IgD-negative memory B cell (primary cell): ENCODE measurements at regions not wholly inside any gene's neighbourhood (a gene's known extent, or its start where the extent isn't known, plus 50 kb on each side); places are given as distances from the start of the nearest gene placed in this dataset.

Experiments used
- H3K27ac Mint-ChIP-seq, 3 donors: one replicate each; pipeline ENCODE4 v1.8.0; 2020 to 2022; ENCODE audit warnings: mild to moderate bottlenecking in 3 of 3, mixed read lengths in 3 of 3, moderate library complexity in 1 of 3
- H3K27me3 Mint-ChIP-seq: one replicate; pipeline ENCODE4 v1.8.0; 2021; ENCODE audit warnings: mixed read lengths
- H3K36me3 Mint-ChIP-seq: one replicate; pipeline ENCODE4 v1.8.0; 2020; ENCODE audit warnings: mild to moderate bottlenecking, mixed read lengths
- H3K4me1 Mint-ChIP-seq, 3 donors: one replicate each; pipeline ENCODE4 v1.8.0; 2020 to 2022; ENCODE audit warnings: mixed read lengths in 3 of 3, mild to moderate bottlenecking in 1 of 3
- H3K4me3 Mint-ChIP-seq, 4 donors: one replicate each; pipeline ENCODE4 v1.8.0; 2020 to 2022; ENCODE audit warnings: mild to moderate bottlenecking in 4 of 4, mixed read lengths in 4 of 4, moderate library complexity in 3 of 4
- H3K9me3 Mint-ChIP-seq, 3 donors: one replicate each; pipeline ENCODE4 v1.8.0; 2020 to 2021; ENCODE audit warnings: mixed read lengths in 3 of 3, mild to moderate bottlenecking in 1 of 3

DNA sequence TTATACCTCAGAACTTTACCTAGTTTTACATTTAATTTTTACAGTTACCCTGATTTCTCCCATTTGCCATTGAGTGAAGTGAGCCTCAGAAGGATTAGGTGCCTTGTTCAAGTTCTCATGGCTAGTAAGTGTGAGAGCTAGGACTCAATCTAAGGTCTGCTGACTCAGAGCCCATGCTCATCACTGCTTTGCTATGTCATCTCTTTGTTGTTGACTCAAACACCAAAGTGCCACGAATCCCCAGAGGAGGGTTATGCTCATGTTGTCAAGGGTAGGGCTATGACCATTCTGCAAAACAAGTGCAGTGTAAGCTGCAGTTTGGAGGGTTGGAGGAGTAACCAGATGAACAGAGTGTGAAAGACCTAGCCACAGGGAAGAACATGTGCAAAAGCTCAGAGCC lies 185.4 kb upstream of the SKOR2 start:
- H3K27me3 Mint-ChIP-seq = peaks cover 8% of the 10 kb centered on the region

DNA sequence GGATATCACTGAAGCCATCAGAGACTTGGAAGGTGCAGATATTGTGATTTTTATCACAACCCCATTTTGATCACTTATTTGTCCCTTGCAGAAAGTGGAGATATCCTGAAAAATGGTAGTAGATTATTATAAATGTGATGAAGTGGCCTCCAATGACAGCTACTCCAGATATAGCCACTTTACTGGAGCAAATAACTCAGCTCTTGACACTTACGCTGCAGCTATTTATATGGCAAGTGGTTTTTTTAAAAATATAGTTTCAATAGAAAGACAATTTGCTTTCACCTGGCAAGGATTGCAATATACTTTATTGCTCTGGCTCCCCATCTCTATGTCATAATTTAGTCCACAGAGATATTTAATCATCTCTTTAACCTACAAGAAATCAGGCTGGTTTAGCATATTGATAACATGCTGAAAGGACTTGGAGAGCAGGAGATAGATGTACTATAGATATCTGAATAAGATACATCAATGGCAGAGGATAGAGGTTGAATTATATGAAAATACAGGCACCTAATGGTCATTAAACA lies 182.8 kb upstream of the SKOR2 start:
- Mint-ChIP-seq H3K9me3 (no peaks in the 10 kb centered on the region), H3K36me3 (no peaks in the 10 kb centered on the region), H3K27me3 (peaks cover 8% of the 10 kb centered on the region), H3K4me1 (no peaks in the 10 kb centered on the region), H3K4me3 (no peak overlapping the region), H3K27ac (no peak overlapping the region)

More for the DNA sequence above, 185.4 kb upstream of the SKOR2 start:
- no peak overlapping the region for H3K27ac Mint-ChIP-seq
- H3K4me3 Mint-ChIP-seq = no peak overlapping the region
- no peaks in the 10 kb centered on the region for H3K9me3 Mint-ChIP-seq
- no peaks in the 10 kb centered on the region for H3K4me1 Mint-ChIP-seq
- H3K36me3 Mint-ChIP-seq = no peaks in the 10 kb centered on the region

DNA sequence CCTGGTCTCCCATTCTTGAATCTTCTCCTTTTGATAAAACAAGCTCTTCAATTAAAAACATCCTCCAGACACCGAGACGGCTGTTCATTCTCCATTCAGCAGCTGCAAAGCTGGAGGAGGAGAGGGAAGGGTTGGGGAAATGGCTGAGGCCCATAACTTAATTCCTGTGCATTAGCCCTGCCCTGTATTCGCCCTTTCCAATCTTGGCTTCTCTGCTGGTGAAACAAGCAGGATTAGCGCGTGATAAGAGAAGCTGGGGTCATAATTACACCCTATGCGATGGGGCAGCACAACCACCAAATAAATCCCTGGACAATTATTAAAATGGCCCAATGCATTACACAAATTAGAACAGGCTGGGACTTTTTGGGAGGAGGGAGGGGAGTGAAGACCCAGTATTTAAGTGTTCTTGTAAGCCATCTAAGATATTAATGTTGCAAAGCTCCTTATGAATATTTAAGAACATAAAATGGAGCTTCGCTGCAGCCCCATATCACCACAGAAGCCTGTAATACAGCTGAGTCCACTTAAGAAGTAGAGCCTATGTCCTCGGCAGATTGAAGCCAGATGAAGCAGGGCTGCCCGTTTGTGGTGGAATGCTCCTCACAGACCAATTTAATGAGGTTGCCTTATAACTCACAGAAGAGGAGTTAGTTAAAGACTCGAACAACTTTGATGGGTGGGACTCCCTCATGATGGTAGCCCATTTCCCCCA lies 176.6 kb upstream of the SKOR2 start:
- Mint-ChIP-seq H3K4me1 (no peaks in the 10 kb centered on the region), H3K27ac (no peak overlapping the region), H3K27me3 (peaks cover 4% of the 10 kb centered on the region), H3K36me3 (no peaks in the 10 kb centered on the region), H3K9me3 (no peaks in the 10 kb centered on the region), H3K4me3 (no peak overlapping the region)

DNA sequence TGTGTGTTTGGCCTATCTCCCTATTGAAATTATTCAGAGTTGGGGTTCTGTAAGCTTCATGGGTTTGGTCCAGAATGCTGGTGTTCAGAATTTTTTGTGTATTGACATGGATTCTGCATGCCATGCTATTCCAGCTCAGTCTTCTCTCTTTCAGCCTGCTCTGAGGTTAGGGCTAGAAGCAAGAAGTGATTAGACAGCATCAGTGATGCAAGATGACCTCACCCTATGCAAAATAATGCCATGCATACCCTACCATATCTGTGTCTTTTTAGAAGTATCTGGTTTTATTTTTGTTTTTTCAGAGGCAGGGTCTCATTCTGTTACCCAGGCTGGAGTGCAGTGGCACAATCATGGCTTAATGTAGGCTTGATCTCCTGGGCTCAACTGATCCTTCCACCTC lies 175.6 kb upstream of the SKOR2 start:
- Mint-ChIP-seq H3K4me1 (peaks cover 0 to under 1% (median 0%) of the 10 kb centered on the region in 3 donors), H3K9me3 (no peaks in the 10 kb centered on the region), H3K27me3 (peaks cover 2% of the 10 kb centered on the region), H3K36me3 (no peaks in the 10 kb centered on the region), H3K27ac (no peak overlapping the region), H3K4me3 (no peak overlapping the region)

DNA sequence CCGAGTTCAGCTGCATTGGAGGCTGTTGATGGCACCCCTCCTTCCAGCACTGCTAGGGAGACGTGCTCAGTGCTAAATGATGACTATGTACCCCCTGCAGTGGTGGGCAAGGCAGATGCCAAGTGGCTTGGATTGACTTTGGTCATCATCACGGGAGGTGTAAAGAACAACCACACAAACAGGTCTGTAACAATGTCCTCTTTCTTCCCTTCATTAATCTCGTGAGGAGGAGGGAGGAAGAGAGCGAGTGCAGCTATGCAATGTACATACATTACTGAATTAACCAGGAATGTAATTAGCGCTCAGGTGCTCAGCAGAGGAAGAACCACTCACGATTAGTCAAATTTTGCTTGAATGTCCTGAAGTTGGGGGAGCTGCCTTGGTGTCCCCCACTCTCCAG lies 173.9 kb upstream of the SKOR2 start:
- Mint-ChIP-seq H3K9me3 (no peaks in the 10 kb centered on the region), H3K36me3 (no peaks in the 10 kb centered on the region), H3K27ac (no peak overlapping the region), H3K4me1 (peaks cover 2 to 4% (median 2%) of the 10 kb centered on the region in 3 donors), H3K27me3 (no peaks in the 10 kb centered on the region), H3K4me3 (no peak overlapping the region)

DNA sequence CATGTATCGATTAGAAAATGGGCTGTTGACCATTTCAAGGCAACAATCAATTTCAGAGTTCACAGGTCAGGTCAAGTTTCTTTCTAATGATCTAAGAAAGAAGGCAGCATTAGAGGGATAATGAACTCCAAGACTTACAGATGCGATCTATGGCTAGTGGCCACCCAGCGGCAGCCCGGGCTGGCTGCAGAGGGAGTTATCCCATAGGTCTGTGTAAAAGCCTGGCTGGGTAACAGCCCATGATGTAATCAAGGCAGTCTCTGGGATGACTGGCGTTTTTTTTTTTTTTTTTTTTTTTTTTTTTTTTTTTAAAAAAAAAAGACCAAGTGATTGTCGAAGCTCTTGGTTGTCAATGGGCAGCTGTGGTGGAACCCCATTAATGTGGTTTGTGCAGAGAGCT lies 171.1 kb upstream of the SKOR2 start:
- peaks cover 8 to 14% (median 10%) of the 10 kb centered on the region in 3 donors for H3K4me1 Mint-ChIP-seq
- H3K27me3 Mint-ChIP-seq = peaks cover 6% of the 10 kb centered on the region
- no peak overlapping the region for H3K4me3 Mint-ChIP-seq
- no peaks in the 10 kb centered on the region for H3K36me3 Mint-ChIP-seq
- no peaks in the 10 kb centered on the region for H3K9me3 Mint-ChIP-seq
- H3K27ac Mint-ChIP-seq = no peak overlapping the region

DNA sequence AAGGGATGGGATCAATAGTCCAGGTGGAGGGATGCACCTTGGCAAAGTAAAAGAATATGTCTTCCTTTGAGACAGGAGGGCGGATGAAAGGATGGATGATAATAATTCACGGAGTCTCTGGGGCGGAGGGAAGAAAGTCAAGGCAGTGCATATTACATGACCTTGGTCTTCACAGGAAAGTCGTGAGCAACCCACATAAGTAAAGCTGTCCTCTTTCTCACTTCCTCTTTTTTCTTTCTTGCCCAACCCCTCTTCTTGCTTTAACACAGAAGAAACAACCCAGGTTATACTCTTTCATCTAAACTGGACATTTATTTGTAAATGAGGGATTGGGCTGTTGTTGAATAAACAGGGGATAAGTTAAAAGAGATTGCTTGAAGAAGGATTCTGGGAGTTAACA lies 168.7 kb upstream of the SKOR2 start:
- Mint-ChIP-seq H3K27me3 (peaks cover 17% of the 10 kb centered on the region), H3K36me3 (no peaks in the 10 kb centered on the region), H3K4me1 (peaks cover 8 to 14% (median 10%) of the 10 kb centered on the region in 3 donors), H3K27ac (no peak overlapping the region), H3K4me3 (peak overlapping the region in 2 of 4 donors; percentile 7 to 74), H3K9me3 (peaks cover 0 to 2% (median 0%) of the 10 kb centered on the region in 3 donors)

DNA sequence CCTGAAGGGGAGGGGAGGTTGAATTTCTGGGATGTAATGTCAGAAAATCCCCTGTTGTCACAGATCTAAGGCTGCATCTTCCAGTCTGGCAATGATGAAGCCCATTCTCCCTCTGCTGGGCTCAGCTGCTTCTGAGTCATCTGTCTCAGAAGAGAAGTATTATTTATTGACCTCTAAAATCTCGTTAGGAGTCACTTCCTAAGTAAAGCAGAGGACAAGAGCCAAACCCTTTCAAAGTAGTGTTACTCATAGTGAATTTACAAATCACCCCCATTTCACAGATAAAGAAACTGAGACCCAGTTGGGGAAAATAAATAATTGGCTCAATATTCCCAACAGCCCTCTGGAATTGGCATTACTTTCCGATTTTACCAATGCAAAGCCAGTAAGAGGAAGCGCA lies 167.3 kb upstream of the SKOR2 start:
- peaks cover 8 to 14% (median 10%) of the 10 kb centered on the region in 3 donors for H3K4me1 Mint-ChIP-seq
- peaks cover 22% of the 10 kb centered on the region for H3K27me3 Mint-ChIP-seq
- no peaks in the 10 kb centered on the region for H3K36me3 Mint-ChIP-seq
- H3K4me3 Mint-ChIP-seq = no peak overlapping the region
- no peak overlapping the region for H3K27ac Mint-ChIP-seq
- peaks cover 0 to 3% (median 0%) of the 10 kb centered on the region in 3 donors for H3K9me3 Mint-ChIP-seq

DNA sequence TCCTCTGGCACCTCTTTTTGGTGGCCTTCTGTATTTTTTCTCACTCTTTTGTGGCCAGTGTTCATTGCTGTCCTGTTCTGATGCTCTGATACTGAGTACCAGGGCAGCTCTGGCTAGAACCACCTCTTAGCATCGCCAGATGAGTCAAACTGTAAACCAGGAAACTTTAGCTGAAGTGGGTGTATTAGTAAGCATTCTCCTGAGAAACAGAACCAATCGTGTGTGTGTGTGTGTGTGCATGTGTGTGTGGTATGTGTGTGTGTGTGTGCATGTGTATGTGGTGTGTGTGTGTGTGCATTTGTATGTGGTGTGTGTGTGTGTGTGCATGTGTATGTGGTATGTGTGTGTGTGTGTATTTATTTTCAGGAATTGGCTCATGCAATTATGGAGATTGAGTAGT lies 166.3 kb upstream of the SKOR2 start:
- Mint-ChIP-seq H3K4me1 (peaks cover 8 to 14% (median 10%) of the 10 kb centered on the region in 3 donors), H3K4me3 (no peak overlapping the region), H3K27ac (no peak overlapping the region), H3K27me3 (peaks cover 22% of the 10 kb centered on the region), H3K9me3 (peaks cover 0 to 3% (median 0%) of the 10 kb centered on the region in 3 donors), H3K36me3 (no peaks in the 10 kb centered on the region)

DNA sequence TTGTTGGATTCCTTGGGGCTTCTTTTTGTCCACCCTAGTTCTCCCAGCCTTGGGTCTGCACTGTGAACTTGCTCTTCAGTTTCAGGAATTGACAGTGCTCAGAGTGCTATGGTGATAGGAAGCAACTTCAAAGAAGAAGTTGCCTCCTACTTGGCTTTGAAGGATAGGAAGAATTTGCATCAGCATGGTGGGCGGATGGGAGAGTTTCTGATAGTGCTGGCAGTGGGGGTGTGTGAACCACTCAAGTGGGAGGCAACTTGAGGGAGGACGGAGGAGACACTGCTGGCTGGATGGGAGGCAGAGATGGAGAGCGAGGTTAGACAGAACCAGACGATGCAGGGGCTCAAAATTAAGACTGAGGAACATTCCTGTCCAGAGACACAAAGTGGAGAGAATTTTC lies 164.4 kb upstream of the SKOR2 start:
- Mint-ChIP-seq H3K4me3 (no peak overlapping the region), H3K27me3 (peaks cover 27% of the 10 kb centered on the region), H3K4me1 (peaks cover 8 to 12% (median 10%) of the 10 kb centered on the region in 3 donors), H3K27ac (peak overlapping the region in 1 of 3 donors; percentile 6), H3K36me3 (no peaks in the 10 kb centered on the region), H3K9me3 (peaks cover 0 to 3% (median 0%) of the 10 kb centered on the region in 3 donors)

DNA sequence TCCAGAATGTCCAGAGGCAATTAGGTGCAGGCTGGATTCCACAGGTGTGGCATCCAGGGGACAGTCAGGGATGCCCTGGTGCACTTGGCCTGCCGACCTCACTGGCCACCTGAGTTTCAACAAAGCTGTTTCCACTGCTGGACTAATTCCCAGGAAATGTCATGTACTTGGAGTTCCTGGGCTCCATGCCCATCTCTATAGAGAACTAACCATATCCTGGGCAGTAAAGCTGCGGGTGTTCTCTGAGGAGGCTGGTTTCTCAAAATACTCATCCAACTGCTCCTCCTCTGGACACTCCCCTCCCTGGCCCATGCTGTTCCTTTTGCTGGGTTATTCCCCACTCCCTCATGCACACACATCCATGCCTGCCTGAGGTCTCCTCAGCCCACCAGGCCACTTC lies 161.9 kb upstream of the SKOR2 start:
- no peak overlapping the region for H3K4me3 Mint-ChIP-seq
- H3K4me1 Mint-ChIP-seq = no peaks in the 10 kb centered on the region
- H3K27me3 Mint-ChIP-seq = peaks cover 26% of the 10 kb centered on the region
- H3K9me3 Mint-ChIP-seq = peaks cover 0 to 3% (median 0%) of the 10 kb centered on the region in 3 donors
- H3K27ac Mint-ChIP-seq = no peak overlapping the region
- no peaks in the 10 kb centered on the region for H3K36me3 Mint-ChIP-seq

DNA sequence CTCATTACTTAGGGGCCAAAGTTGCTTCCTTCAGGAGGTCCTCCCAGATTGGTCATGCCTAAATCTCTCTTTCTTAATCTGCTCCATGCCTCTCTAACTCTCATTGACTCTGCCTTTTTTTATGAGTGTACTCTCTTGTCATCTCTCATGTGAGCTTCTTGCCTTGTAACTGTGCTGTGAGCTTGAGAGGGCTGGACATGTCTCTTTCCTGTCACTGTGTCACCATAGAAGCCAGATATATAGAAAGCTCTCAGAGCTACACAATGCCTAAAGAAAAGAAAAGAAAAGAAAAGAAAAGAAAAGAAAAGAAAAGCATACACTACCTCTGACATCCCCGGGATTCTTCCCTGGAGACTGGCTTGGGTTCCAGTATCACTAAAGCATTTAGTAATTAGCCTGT lies 161.5 kb upstream of the SKOR2 start:
- H3K4me1 Mint-ChIP-seq = no peaks in the 10 kb centered on the region
- H3K27me3 Mint-ChIP-seq = peaks cover 24% of the 10 kb centered on the region
- no peak overlapping the region for H3K27ac Mint-ChIP-seq
- H3K36me3 Mint-ChIP-seq = no peaks in the 10 kb centered on the region
- peaks cover 0 to 3% (median 0%) of the 10 kb centered on the region in 3 donors for H3K9me3 Mint-ChIP-seq
- no peak overlapping the region for H3K4me3 Mint-ChIP-seq

DNA sequence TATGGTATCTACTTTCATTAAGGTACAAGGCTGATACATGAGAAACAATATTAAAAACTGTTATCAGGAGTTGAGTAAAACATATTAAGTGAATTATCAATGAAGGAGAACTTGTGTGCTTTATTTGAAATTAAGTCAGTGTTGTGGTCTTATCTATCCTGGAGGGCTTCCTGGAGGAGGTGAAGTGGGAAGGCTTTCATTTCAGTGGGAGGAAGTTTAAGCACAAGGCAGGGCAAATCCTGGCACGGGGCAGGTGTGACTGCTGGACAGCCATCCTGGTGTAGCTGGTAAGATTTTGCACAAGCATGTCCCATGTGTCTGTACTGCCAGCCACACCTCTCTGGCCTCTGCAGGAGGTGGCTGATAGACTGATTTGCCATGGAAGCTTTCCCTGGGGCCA lies 159.7 kb upstream of the SKOR2 start:
- Mint-ChIP-seq H3K4me3 (no peak overlapping the region), H3K9me3 (peaks cover 0 to 3% (median 0%) of the 10 kb centered on the region in 3 donors), H3K27ac (no peak overlapping the region), H3K4me1 (no peaks in the 10 kb centered on the region), H3K36me3 (no peaks in the 10 kb centered on the region), H3K27me3 (peaks cover 19% of the 10 kb centered on the region)

DNA sequence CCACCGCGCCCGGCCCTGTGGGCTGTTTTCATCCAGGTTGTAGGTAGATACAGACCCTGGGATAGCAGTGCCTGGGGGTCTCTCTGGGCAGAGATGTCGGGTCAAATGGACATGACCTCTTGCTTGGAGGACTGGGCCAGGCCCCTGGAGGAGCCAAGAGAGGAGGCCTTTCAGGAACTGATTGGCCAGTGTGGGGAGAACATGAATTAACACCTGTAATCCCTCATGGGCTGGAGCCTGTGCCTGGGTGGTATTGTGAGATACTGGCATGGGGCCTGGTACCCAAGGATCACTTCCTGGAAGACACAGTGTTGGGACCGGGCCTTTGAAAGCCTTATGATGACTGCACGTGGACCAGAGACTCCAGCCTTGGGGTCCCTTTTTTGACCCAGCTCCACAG lies 158.7 kb upstream of the SKOR2 start:
- Mint-ChIP-seq H3K36me3 (no peaks in the 10 kb centered on the region), H3K9me3 (peaks cover 0 to 2% (median 0%) of the 10 kb centered on the region in 3 donors), H3K4me1 (no peaks in the 10 kb centered on the region), H3K27ac (no peak overlapping the region), H3K4me3 (no peak overlapping the region), H3K27me3 (peaks cover 10% of the 10 kb centered on the region)

DNA sequence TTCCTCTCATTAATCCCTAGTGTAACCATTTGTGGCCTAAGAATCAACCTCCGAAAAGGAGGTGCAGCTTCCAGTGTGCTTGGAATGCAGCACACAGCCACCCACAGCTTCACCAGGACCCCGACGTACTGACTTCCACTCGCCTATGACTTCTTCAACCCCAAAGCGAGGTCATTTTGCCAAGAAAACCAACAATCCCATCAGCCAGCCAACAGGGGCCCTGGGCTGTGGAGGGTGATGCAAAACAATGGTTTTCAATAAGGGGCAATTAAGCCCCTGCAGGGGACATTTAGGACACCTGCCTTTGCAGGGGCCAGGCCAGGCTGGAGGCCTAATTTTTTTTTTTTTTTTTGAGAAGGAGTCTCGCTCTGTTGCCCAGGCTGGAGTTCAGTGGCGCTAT lies 158.1 kb upstream of the SKOR2 start:
- Mint-ChIP-seq H3K4me1 (no peaks in the 10 kb centered on the region), H3K36me3 (no peaks in the 10 kb centered on the region), H3K4me3 (no peak overlapping the region), H3K9me3 (peaks cover 0 to 2% (median 0%) of the 10 kb centered on the region in 3 donors), H3K27me3 (peaks cover 5% of the 10 kb centered on the region), H3K27ac (no peak overlapping the region)

DNA sequence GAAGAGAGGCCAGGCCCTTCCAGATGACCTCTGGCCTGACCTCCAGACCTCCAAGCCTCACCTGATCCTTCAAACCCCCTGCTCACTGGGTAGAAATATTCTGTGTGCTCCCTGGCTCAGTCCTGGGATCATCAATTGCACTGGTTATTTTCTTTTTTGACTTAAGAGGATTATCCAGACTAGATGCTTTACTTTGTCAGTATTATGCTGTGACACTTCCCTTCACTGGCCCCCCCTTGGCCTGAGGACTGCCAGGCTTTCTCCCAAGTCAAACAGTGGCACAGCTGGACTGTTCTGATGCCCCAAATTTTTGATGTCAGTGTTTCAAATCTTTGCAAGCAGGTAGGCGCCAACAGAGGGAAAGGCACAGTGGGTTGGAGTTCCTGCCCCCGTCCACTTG lies 156.3 kb upstream of the SKOR2 start:
- H3K9me3 Mint-ChIP-seq = no peaks in the 10 kb centered on the region
- no peak overlapping the region for H3K27ac Mint-ChIP-seq
- H3K4me3 Mint-ChIP-seq = no peak overlapping the region
- no peaks in the 10 kb centered on the region for H3K36me3 Mint-ChIP-seq
- H3K27me3 Mint-ChIP-seq = peaks cover 8% of the 10 kb centered on the region
- no peaks in the 10 kb centered on the region for H3K4me1 Mint-ChIP-seq
